ENCODE measurements at regions not wholly inside any gene's neighbourhood (a gene's known extent, or its start where the extent isn't known, plus 50 kb on each side); places are given as distances from the start of the nearest gene placed in this dataset.

DNA sequence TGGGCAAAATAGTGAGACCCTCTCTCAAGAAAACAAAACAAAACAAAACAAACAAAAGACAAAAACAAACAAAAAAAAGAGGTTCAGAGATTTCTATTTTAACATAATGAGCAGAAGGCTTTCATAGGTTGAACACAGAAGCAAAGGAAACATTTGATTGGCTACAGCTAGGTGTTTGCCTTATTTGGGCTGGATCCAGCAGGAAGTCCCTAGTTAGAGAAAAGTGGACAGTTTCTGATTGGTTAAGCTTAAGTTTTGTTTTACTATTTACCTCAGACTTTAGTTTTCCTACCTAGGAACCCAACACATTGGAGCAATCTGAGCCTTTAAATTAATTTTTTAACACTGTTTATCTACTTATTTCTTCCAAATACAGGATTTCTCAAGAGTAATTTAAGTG lies 566.5 kb upstream of the PCDH15 start:
- DNase-seq: no peak

DNA sequence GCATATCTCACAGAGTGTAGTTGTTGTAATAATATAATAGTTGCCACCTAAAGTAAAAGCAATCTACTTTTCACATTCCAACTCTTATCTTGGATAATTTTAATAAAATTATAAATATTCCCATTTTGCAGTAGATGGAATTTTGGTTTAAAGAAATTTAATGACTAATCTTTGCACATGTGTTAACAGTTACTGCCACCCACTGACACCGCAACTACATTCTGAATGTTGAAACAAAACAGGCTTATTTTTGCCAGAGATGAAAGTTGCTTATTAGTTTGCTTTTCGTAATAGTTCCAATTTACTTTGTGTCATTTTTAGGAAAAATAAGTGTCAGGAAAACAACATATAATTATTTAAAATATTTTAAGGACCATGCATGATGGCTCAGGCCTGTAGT lies 557.5 kb upstream of the PCDH15 start:
- no peak for DNase-seq

DNA sequence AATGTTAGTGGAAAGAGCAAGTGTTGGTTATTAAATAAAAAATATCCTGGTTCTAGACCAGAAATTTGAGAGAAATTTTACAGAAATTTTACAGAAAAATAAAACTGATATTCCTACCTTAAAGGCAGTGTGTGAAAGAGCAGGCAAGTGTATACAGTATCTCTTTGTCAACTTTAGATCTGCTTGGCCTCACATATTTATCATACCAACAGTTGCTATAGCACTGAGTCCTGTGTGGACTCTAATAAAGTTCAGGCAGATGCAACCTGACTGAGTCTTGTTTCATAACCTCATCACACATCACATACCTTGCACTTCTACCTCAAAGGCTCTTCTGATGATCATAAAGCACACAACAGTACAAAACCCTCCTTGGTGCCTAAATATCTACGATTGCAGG lies 552.4 kb upstream of the PCDH15 start:
- DNase-seq: no peak

DNA sequence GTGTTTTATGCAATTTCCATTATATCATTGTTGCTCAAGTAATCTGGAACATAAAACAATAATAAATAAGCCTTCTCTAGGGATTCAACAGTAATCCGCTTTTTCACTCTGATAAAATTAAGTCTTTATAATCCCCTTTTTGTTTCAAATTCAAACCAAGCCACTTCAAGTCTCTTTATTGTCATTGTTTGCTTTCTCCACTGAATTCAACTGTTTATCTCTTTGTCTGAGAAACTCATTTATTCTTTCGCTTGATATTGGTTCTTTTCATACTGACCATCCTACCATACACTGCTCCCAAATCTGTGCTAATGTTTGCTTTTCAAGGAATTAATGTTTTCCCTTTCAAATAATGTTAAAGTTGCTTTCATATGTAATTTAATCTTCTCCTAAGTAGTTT lies 550.4 kb upstream of the PCDH15 start:
- no peak for DNase-seq

DNA sequence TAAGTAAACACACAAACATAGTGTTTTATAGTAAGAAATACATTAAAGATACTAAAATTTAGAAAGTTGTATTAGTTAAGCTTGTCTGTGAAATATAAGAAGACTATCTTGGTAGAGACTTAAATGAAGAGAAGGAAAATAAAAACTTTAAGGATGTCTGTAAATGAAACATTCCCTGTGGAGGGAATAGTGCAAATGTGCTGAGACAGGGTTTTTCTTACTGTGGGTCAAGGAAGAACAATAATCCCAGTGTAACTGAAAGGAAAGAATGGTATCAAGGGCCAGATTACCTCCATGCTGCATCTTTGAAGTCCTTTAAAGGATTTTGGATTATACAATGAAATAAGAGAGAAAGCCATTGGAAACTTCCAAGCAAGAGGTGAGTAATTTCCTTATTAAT lies 547.5 kb upstream of the PCDH15 start:
- no peak for DNase-seq

DNA sequence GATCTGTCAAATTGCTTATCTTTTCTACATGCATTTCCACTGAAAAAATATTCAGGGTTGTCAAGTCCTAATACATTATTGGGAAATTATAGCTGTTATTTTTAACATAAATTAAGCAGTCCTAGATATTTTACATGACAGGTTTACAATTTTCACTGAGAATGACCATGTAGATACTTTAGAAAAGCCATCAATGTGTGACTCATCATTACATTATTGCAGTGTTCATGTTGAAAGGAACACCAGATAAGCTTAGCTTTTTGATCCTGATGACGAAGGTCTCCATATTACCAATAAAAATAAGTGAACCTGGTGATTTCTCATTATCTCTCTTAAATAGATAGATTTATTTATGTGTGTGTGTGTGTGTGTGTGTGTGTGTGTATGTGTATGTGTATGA lies 529.5 kb upstream of the PCDH15 start:
- DNase-seq: no peak

DNA sequence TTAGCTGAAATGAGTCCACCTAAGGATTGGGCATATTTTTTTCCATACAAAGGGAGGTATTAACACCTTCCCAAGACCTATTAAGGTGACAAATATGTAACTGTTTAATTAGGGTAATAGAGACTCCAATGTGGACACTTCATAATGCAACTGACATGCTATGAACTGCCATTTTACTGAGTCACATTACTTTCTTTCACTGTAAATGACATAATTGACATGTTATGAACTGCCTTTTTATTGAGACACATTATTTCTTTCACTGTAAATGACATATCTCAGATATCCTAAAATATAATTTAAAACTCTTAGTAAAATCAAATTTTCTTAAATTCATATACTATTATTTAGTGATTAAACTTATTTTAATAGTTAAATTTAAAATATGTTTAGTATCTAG lies 528.8 kb upstream of the PCDH15 start:
- no peak for DNase-seq

DNA sequence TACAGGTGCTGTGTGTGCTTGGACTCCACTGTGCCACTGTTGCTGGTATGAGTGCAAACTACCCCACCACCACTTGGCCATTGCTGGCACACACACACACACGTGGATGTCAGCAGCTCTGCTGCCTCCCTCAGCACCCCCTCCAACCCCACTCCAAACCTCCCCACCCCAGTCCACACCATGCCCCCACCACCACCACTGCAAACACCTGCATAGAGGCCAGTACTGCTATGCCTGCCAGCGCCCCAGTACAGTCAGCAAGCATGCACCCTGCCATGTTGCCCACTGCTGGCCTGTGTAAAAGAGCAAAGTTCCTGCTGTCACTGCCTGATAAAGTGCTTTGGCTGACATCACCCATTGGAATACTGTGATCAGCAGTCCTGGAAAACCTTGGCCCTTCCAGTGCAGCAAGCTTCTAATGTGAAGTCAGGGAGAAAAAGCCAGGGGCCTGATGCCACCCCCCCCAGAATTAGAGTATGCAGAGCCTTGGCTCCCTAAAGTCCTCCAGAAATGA lies 519.2 kb upstream of the PCDH15 start:
- DNase-seq: no peak

DNA sequence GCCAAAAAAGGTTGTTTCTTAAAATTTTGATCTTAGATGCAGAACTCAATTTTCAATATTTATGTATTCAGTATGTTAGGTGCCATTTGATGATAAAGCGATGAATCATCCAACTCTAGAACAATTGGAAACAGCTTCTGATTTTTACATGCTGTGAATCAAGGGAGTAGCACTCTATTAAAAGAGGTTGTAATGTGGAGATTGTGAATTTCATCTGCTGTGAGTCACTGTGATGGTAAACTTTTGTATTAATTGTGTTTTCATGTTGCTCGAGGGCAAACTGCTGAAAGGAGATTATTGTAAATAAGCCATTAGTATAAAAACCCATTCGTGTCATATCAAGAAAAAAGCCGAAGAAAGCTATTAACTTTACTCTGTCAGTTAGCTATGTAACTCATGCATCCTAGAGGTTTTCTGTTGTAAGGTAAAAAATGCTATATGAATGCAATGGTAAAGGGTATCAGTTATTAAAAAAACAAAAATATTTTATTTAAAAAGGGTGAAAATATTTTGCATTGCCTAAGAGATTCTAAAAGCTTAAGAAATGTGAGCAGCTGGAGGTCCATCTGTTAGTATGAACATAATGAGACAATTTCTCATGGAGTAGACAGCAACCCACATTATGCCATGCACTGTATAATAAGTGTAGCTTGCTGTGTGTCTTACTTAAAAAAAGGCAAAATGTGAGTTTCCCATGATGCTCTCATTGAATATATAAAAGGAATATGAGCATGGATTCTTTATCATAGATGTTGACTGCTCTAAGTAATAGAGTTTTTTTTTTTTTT lies 511.0 kb upstream of the PCDH15 start:
- DNase-seq: no peak

DNA sequence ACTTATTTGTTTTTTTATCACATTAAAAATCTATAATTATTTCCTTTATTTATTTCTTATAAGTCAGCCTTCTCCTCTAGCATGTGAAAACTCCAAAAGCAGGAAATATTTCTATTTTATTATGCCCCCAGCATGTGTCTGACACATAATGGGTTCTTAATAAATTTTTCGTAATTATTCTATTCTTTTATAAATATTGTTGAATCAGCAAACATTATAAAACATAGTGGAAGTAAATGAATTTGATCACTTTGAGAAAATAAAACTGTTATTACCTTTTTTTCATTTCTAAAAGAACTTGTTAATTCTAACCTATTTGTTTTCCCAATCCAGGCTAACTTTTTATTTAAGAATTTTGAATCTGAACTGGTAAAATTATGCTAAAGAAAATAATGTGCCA lies 509.1 kb upstream of the PCDH15 start:
- no peak for DNase-seq

DNA sequence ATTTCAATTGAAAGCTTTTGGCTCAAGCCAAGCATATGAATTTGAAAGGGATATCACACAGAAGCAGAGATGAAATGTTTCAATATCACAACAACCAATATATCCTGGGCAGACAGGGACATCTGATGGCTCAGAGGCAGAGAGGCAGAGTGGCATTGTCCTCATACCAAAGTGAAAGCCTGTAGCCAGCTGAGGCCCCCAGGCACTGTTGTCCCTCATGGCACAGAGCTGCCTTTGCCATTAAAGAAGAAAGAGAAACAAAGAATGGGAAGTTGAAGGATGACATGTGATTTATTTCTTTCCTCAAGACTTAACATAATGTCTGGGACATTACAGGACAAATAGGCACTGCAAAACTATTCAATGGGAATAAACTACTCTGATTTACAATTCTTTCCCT lies 504.3 kb upstream of the PCDH15 start:
- no peak for DNase-seq

DNA sequence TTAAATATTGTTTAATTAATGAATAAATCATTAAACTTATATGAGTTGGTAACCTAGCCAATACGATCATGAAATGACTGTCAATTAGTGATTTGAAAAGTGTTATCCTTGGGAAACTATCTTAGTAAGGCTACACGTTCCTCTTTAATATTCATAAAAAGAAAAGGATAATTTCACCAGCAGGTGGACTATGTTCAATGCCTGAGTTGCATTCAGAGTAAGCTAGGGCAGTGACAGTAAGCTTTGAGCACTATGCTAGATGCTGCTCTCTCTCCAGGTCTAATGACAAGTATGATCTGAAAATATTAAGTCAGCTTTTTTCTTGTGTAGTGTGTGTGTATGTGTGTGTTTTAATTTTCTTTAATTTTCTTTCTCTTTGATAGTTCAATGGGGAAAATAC lies 486.3 kb upstream of the PCDH15 start:
- DNase-seq: no peak

DNA sequence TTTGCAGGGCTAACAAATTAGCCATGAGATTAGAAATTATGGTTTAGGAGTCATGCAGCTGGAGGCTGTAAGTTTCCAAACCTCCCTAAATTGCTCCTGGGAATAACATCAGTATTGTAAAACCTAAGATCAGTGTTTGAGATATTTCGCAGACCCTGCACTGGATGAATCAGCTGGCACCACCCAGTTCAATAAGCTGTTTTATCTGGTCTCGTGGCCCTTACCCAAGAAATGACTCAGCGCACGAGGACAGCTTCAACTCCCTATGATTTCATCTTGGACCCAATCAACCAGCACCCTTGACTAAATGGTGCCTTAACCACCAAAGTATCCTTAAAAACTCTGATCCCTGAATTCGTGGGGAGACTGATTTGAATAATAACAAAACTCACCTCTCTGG lies 482.0 kb upstream of the PCDH15 start:
- DNase-seq: no peak

DNA sequence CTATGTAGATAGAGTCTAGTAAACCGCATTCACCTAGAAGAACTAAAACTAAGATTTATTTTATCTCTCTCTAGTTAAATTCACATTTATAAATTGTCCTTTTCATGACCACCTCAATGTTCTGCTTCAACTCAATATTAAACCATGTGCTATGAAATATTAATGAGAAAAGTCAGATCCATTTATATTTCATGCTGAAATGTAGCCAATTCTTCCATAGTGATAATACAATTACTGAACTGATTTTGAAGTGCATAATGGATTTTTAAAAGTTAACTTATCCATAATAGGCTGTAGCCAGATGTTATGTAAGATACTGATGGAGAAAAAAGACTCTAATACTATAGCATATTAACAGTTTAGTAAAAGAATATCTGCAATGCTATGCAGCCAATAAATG lies 479.7 kb upstream of the PCDH15 start:
- DNase-seq: no peak

DNA sequence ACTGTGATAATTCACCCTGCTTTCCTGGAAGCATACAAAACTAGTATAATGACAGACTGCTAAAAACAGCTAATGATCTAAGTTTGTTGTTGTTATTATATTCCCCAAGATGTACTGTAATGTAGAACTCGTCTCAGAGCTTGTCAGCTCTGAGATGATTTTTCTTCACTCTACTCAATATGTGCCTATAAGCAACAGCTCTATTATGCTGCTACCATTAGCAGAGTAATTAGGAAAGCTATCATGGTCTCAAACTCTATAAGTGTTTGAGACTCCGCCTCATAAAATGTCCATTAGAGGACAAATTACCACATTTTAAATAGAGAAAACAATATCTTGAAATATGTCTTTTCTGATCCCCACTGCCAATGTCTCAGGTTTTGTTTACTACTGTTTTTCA lies 476.5 kb upstream of the PCDH15 start:
- no peak for DNase-seq

DNA sequence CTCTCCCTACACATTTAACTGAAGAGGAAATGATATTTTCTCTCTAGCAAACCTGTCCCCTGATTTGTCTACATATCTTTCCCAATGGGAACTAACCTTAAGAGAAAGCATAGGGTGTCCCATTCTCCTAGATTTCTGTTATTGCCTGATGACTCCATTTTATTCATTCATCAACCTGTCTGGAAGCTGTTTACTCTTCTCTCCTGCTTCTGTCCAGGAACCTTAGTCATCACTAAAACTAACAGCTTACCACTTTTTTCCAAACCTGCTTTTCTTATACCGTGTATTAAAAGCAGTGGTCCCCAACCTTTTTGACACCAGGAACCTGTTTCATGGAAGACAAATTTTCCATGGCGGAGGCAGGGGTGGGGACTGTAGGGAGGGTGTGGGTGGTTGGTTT lies 473.3 kb upstream of the PCDH15 start:
- DNase-seq: no peak

DNA sequence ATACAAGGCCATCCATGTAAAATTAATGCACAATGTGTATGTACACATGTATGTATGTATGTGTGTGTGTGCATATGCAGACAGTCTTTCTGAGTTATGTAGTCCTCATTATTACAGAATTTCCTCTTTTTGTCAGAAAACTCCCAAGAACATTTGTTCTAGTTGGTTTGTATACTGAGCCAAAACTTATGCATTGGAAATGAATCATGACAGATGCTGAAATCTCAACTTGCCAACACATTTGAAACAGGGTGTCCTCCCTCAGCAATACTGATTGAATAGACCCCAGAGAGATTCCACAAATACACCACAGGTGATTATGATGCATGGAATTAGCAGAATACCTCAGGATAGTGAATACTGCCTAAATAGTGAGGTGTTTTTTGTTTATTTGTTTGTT lies 472.9 kb upstream of the PCDH15 start:
- DNase-seq: no peak

DNA sequence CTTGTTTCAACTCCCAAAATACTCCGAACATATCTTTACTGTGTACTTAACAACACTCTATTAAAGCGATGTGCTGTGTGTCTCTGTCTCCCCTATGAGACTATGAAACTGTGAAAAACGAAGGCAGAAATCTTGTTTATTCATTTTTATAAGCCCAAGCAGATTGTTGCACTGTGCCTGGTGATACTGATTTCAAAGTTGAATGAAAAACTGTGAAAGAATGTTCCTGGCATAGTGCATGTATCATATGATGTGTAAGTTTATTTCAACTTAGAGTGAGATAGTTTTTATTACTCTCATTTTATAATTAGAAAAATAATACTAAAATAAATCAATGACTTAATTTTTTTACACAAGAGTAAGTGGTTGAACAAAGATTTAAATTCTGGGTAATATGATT lies 471.9 kb upstream of the PCDH15 start:
- DNase-seq: no peak

DNA sequence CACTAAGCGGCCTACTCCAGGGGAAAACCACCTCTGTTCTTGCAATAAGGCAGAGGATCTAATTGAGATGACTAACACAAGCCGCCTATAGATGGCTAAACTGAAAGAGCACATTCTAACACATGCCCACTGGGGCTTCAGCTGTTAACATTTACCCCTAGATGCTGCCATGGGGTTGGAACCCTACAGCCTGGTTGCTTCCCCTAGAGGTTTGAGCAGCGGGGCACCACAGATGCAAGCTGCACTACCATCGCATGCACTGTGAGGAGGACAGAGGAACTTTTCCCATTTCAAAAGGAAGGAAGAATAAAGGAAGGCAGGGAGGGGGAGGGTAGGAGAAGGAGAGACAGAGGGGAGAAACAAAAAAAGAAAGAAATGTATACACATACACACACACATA lies 465.8 kb upstream of the PCDH15 start:
- DNase-seq: no peak

DNA sequence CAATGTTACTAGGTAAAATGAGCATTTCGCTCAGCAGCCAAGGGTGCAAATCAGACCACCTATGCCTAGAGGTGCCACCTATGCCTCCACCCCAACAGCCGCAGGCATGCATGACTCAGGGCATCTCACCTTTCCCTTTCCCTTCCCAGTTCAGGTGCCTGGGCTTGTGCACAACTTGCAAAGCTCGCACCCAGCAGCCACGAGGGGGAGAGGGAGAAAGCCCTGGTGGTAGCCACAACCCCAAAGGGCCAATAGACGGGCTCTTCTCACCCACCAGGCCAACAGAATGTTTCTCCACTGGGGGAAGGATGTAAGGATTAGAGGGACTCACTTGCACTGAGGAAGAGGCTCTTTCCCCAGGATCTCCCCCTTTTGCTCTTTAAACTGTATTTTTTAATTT lies 462.3 kb upstream of the PCDH15 start:
- no peak for DNase-seq

DNA sequence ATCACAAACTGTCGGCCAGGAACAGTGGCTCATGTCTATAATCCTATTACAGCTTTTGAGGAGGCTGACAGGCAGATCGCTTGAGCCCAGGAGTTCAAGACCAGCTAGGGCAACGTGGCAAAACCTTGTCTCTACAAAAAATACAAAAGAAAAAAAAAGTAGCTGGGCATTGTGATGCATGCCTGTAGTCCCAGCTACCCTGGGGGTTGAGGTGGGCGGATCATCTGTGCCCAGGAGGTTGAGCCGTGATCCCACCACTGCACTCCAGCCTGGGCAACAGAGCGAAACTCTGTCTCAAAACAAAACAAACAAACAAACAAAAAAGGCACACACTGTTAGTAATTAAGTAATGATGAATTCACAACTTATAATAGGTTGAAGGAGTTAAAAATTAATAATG lies 441.5 kb upstream of the PCDH15 start:
- no peak for DNase-seq

DNA sequence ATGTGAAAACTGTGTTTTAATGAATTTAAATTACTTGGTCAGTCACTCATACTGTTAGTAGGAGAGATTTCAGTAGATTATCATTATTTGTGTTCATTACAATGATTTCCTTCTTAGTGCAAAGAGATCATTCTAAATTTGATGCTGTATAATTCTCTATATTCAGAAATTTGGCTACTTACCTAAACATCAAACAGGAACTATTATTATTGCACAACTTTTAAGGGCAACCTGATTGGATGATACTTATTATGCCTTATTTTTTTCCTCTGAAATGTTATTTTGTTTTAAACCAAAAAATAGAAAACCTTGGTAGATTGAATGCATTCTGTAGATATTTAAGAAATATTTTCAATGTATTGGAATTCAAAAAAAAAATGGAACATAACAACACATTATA lies 436.4 kb upstream of the PCDH15 start:
- no peak for DNase-seq

DNA sequence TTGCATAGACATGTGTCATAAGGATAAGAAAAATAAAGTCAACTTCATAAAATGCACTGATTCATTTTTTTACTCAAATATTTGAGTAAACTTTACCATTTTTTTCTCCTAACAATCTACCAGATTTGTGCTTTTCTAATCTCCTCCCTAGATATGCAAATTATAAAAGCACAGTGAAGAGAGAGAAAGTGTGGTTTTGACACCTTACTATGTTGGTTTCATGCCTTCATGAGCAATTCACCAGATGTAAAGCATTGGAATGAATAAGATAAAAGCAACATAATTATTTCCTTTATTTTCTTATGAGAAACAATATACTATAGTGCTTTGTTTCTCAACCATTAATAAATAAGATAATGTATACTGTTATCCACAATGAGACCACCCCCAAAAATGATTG lies 432.5 kb upstream of the PCDH15 start:
- DNase-seq: no peak

DNA sequence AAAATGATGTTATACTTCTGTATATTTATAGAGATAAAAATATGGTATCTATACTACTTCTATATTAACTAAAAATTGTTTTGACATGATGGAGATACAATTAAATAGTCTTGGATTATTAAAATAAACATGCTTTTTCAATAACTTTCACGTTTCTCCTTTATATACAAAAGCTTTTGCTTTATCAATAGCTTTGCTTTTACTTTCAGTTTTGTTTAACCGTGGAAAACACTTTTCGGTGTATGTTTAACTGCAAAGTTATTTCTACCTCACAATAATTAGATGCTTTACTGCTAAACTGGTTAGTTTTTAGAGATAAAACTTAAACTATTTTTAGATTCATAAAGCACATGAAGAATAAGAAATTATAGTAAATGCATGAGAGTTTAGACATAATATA lies 432.1 kb upstream of the PCDH15 start:
- DNase-seq: no peak

DNA sequence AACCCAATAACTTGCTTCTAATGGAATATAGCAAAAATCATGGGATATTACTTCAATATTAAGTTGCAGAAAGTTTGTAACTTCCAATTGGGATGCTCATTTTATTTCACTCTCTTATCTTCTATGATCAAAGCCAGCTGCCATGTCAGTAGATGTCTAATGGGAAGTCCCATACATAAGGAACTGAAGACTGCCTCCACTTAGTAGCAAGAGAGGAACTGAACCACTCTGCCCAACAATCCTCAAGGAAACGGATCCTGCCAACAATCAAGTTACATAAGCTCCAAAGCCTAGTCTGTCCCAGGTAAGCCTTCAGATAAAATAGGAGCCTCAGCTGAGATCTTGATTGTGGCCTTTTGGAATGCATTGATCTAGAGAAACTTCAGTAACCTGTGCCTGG lies 431.5 kb upstream of the PCDH15 start:
- DNase-seq: no peak

All from suppressor macrophage (primary cell).